HG03342 (cell line): ENCODE measurements at regions not wholly inside any gene's neighbourhood (a gene's known extent, or its start where the extent isn't known, plus 50 kb on each side); places are given as distances from the start of the nearest gene placed in this dataset.

Source experiments
- ATAC-seq: cut with Tn5 transposase; IDR thresholded peaks from one replicate; pipeline ENCODE4 v1.9.1; 2021; ENCODE audit warnings: mild to moderate bottlenecking, moderate library complexity; ENCODE audit not compliant: unreplicated experiment

DNA sequence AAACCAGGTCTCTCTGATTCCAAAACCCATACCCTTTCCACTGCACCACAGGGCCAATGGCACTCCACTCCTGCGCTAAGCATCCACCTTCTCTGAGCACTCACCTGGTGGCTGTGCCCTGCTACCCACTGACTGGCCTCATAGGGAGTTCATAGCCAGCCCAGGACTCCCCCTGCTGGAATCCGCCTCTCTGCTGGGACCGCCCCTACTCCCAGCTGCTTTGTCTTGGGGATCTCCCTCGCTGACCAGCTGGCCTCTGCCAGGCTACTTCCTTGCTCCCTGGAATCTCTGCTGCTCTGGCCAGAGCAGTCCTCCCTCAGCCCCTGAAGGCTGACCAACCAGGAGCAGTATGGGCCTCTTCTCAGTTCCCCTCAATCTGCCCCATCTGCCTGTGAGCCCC, 129.7 kb downstream of the FAXC start:
- peak; percentile 92 for ATAC-seq

- no peak for ATAC-seq
Measured at GRCh38 chr6:99216959-99217358, 132.5 kb downstream of the FAXC start.

DNA sequence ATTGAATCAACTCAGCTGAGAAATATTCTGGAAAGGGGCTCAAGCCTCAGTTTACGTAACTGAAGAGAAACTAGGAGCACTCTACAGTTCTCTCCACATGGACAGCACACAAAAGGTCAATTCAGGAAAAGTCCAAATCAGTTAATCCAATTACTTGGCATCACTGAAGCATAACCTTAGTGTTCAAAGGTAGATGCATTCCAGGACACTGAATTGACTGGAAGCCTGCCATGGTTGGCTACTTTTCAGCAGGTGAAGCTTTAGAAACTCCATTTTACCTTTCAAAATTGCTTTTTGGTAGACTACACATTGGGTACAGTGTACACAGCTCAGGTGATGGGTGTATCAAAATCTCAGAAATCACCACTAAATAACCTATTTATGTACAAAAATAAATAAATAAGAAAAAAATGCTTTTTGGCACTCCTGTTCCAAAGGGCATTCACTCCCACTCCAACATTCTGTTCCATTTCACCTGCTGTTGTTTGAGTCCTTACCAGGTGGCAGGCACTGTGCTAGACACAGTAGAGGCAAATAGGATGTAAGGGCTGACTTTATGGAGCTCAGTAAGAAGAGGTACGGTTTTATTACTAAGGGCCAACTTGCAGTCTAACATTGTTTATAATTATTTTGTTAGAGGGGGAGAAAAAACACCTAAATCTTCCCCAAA, 153.4 kb downstream of the FAXC start:
- no peak for ATAC-seq

DNA sequence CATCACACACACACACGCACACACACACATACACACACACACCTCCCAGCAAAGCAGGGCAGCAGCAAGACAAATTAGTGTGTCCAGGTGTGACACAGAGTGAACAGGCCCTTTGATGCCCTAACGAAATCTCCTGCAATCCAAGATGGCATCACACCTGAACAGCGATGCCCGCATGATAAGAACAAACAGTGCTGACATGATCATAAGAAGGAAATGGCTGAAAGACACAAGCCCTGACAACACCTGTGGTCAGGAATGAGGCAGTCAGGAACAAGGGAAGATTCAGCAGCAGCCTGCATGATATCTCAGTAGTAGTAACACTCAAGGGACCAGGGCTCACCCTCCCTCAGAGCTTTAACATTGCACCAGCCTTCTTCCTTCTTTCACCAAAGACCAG, 156.9 kb downstream of the FAXC start:
- ATAC-seq, result no peak

DNA sequence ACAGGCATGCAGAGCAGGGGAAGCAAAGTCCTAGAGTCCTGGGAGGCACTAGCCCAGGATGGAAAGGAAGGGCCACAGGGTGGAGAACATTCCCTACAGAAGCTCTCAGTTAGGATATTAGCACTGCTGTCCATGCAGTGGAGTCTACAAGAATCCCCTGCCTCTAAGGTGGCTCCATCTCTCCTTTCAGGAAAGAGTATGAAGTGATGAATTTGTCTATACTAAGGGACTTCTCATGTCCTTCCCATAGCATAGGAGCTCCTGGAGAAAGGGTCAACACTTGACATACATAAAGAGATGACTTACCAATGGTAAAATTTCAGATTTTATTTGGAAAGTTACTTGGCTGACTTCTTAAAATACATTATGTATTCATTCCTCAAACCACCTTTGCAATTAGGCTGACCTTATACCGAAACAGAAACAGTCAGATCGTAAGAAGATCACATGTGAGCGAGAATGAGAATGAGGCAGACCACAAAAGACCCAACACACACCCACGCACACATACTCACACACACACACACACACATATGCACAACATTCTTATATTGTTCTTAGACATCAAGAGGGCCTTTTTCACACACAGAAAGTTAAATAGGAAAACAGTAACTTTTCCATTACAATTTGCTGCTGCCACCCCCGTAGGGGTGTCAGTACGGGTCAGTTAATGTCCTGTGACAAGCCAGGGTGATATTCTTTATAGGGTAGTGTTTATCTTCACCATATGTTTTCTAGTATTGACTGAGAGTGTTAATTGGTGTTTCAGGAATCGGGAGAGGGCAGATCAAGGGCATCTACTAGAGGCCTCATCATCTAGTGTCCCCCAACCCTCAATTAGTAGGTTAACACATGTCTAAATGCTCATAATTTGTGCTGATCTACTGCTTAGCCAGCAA, 159.4 kb downstream of the FAXC start:
- ATAC-seq, result peak; percentile 97

GRCh38 chr6:99187429-99187828, 162.0 kb downstream of the FAXC start:
- ATAC-seq, result no peak

DNA sequence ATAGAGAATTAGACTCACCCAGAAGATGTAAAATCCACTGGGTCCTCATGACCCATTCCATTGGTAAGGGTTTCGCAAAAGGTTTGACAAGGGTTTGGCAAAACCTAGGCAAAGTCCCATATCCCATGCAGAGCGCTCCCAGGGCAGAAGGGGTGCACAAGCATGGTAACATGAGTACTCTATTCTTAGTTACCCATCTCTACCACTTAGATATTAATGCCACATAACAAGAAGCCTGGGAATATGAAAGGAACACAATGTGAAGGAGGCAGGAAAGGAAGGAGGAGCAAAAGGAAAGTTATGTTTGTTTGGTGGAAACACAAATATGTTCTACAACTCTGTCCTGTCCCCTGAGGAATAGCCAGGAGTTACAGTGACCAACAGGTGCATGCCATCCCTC, 163.1 kb downstream of the FAXC start:
- no peak for ATAC-seq

GRCh38 chr6:99185525-99185924, 163.9 kb downstream of the FAXC start:
- no peak for ATAC-seq

GRCh38 chr6:99184696-99185095, 164.8 kb downstream of the FAXC start:
- ATAC-seq, result no peak

- no peak for ATAC-seq
Measured at GRCh38 chr6:99183066-99183465, 166.4 kb downstream of the FAXC start.

- no peak for ATAC-seq
Measured at GRCh38 chr6:99181174-99181573, 168.3 kb downstream of the FAXC start.

GRCh38 chr6:99178168-99178567, 171.3 kb downstream of the FAXC start:
- no peak for ATAC-seq

DNA sequence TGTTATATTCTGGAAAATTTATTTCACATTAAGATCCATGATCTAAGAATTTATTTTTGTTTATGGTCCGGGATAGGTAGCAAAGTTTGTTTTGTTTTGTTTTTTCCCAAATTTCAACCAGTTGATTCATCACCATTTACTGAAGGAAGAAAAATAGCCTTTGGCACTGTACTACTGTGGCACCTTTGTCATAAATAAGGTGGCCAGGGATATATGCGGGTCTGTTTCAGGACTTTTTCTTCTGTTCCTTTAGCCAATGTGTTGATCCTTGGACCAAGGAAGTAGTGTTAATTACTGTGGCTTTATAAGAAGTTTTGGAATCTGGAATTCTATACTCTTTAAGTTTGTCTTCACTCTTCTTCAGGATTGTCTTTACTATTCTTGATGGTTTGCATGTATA, 171.7 kb downstream of the FAXC start:
- no peak for ATAC-seq

DNA sequence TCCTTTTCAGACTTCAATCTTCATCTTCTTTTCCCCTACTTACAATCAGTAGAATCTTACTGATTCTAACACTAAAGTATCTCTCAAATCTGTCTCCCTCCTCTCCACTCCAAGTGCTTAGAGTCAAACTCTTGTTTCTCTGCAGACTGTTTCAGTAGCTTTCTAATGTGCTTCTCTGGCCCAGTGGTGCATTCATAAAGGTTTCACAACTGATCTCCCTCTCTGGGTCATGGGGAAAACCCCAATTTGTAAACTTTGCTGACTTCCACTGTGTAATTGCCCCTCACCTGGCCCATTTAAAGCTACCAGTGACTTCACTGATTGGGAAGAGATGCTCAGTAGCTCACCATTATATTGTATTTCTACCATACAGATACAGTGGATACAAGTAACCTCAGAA, 183.6 kb downstream of the FAXC start:
- ATAC-seq, result peak; percentile 84

GRCh38 chr6:99152347-99152643, 197.2 kb downstream of the FAXC start:
- no peak for ATAC-seq

- peak; percentile 99 for ATAC-seq
Measured at GRCh38 chr6:99151634-99152346, 197.7 kb downstream of the FAXC start.

DNA sequence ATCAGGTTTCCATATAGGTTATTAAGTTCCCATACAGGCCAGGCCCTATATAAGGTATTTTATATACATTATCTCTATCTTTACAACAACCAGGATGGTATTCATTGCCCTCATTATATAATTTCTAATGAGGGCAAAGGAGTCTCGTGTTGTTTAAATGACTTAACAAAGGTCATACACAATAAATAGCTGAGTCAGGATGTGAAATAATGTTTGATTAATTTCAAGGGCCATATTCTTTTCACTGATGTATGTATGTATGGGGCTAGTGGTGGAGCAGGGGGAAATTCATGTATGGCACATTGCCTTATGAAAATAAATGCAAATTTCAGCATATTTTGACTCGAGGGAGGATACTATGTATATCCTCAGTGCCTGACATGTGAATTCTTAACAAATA, 200.7 kb downstream of the FAXC start:
- ATAC-seq, result no peak

DNA sequence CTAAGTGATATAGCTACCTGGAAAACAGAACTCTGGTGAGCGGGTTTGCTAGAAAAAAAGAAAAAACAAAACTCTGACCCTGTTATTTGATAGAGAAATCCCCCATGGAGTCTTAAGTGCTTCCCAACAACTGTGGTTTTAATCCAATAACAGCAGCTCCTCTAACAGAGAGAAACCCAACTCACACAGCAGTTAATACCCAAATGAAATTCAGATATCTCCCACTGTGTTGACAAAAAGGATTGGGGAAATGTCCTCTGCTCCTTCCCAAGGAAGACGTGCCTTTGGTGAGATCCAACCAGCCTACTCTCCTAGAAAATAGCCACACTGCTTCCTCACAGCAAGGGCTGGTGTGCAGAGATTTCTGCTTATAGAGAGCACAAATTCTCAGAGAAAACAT, 200.4 kb upstream of the FBXL4 start:
- ATAC-seq, result no peak

- no peak for ATAC-seq
Measured at GRCh38 chr6:99147206-99147605, 199.5 kb upstream of the FBXL4 start.

DNA sequence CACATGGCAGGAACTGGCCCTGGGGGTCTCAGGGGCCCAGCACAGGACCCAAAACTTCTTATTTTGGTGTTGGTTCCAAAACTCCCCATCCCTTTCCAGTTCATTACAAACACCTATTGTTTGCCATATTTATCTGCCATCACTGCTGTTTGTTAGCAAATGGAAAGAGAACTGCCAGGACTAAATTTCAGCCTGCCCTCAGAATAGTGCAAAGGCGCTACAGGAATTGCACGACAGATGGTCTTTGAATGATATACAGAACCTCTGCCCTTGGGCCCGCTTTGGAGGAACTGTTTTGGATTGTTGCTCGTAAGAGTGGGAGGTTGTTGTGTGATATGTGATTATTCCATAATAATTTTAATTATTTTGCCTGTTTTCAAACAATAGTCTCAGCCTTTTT, 199.0 kb upstream of the FBXL4 start:
- ATAC-seq, result no peak

DNA sequence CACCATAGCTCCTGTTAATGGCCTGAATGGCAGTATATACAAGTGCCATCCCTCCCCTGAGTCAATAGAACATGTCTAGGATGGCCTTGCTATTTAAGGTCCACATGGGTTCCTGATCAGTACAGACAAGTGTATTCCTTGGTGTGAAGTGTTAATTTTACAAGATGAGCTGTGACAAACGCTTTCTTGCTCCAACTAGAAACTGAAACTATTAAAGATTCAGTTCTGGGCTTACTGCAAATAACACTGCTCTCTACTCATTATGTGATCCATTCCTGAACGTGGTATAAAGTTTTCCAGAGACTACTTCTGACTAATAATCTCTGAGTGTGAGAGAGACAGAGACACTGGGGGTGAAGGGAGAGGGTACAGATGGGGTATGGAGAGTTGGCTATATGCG, 198.0 kb upstream of the FBXL4 start:
- ATAC-seq, result no peak
